Skeletal muscle satellite cell (primary cell): ENCODE measurements at regions not wholly inside any gene's neighbourhood (a gene's known extent, or its start where the extent isn't known, plus 50 kb on each side); places are given as distances from the start of the nearest gene placed in this dataset.

Experiments
- H3K27me3 ChIP-seq: 2 replicates; pipeline ENCODE4 v1.7.0; 2013; ENCODE audit warnings: low read length; ENCODE audit not compliant: control insufficient read depth, insufficient read depth
- H3K36me3 ChIP-seq: 2 replicates; pipeline ENCODE4 v1.7.0; 2013; ENCODE audit warnings: mild to moderate bottlenecking, control low read depth, low read length; ENCODE audit not compliant: insufficient read depth
- H3K4me1 ChIP-seq: 2 replicates; pipeline ENCODE4 v1.7.0; 2013; ENCODE audit warnings: low read length; ENCODE audit not compliant: control insufficient read depth, insufficient read depth
- H3K4me2 ChIP-seq: 2 replicates; pipeline ENCODE4 v1.7.0; 2013; ENCODE audit warnings: mild to moderate bottlenecking, low read length
- H3K4me3 ChIP-seq: 2 replicates; pipeline ENCODE4 v1.7.0; 2013; ENCODE audit warnings: low read length
- H3K9ac ChIP-seq: 2 replicates; pipeline ENCODE4 v1.7.0; 2013; ENCODE audit warnings: mild to moderate bottlenecking, low read depth, low read length, moderate library complexity
- H3K9me3 ChIP-seq: replicated peaks from 2 replicates; pipeline ENCODE4 v1.7.0; 2013; ENCODE audit warnings: mild to moderate bottlenecking, control low read depth, low read length

GRCh38 chr2:129152514-129152913 is 827.0 kb upstream of the RAB6C start:
- Histone ChIP-seq H3K36me3 (no peaks in the 10 kb centered on the region), H3K4me2 (no peak overlapping the region), H3K27me3 (no peaks in the 10 kb centered on the region), H3K9me3 (peaks cover 8% of the 10 kb centered on the region), H3K4me1 (no peaks in the 10 kb centered on the region), H3K4me3 (no peak overlapping the region), H3K9ac (no peak overlapping the region)

- Histone ChIP-seq H3K4me2 (no peak overlapping the region), H3K4me3 (no peak overlapping the region), H3K4me1 (no peaks in the 10 kb centered on the region), H3K36me3 (no peaks in the 10 kb centered on the region), H3K9ac (no peak overlapping the region), H3K9me3 (peaks cover 21% of the 10 kb centered on the region), H3K27me3 (no peaks in the 10 kb centered on the region)
Measured at GRCh38 chr2:129160879-129161278, 818.6 kb upstream of the RAB6C start.

- Histone ChIP-seq H3K4me2 (no peak overlapping the region), H3K27me3 (no peaks in the 10 kb centered on the region)
Measured at GRCh38 chr2:129164220-129164949, 815.1 kb upstream of the RAB6C start.

GRCh38 chr2:129165006-129165405 is 814.5 kb upstream of the RAB6C start:
- Histone ChIP-seq H3K9ac (no peak overlapping the region), H3K4me1 (no peaks in the 10 kb centered on the region), H3K27me3 (no peaks in the 10 kb centered on the region), H3K9me3 (peaks cover 21% of the 10 kb centered on the region), H3K36me3 (no peaks in the 10 kb centered on the region), H3K4me2 (no peak overlapping the region), H3K4me3 (no peak overlapping the region)

More at GRCh38 chr2:129164220-129164949, 815.1 kb upstream of the RAB6C start:
- H3K4me1 ChIP-seq, result no peaks in the 10 kb centered on the region
- no peaks in the 10 kb centered on the region for H3K36me3 ChIP-seq
- no peak overlapping the region for H3K9ac ChIP-seq
- H3K4me3 ChIP-seq, result no peak overlapping the region
- peaks cover 21% of the 10 kb centered on the region for H3K9me3 ChIP-seq

GRCh38 chr2:129167456-129167855 is 812.0 kb upstream of the RAB6C start:
- H3K9me3 ChIP-seq, result peaks cover 7% of the 10 kb centered on the region
- no peaks in the 10 kb centered on the region for H3K27me3 ChIP-seq
- no peak overlapping the region for H3K9ac ChIP-seq
- no peaks in the 10 kb centered on the region for H3K4me1 ChIP-seq
- H3K4me2 ChIP-seq, result no peak overlapping the region
- no peak overlapping the region for H3K4me3 ChIP-seq
- H3K36me3 ChIP-seq, result no peaks in the 10 kb centered on the region

GRCh38 chr2:129170570-129170969 is 808.9 kb upstream of the RAB6C start:
- Histone ChIP-seq H3K9ac (no peak overlapping the region), H3K9me3 (no peaks in the 10 kb centered on the region), H3K36me3 (no peaks in the 10 kb centered on the region), H3K4me2 (no peak overlapping the region), H3K27me3 (no peaks in the 10 kb centered on the region), H3K4me3 (no peak overlapping the region), H3K4me1 (no peaks in the 10 kb centered on the region)

- Histone ChIP-seq H3K4me2 (no peak overlapping the region), H3K4me1 (no peaks in the 10 kb centered on the region), H3K9me3 (no peaks in the 10 kb centered on the region), H3K9ac (no peak overlapping the region), H3K36me3 (no peaks in the 10 kb centered on the region), H3K4me3 (no peak overlapping the region), H3K27me3 (no peaks in the 10 kb centered on the region)
Measured at GRCh38 chr2:129174143-129174542, 805.3 kb upstream of the RAB6C start.

- Histone ChIP-seq H3K27me3 (no peaks in the 10 kb centered on the region), H3K9ac (no peak overlapping the region), H3K9me3 (no peaks in the 10 kb centered on the region), H3K4me1 (no peaks in the 10 kb centered on the region), H3K4me2 (no peak overlapping the region), H3K4me3 (no peak overlapping the region), H3K36me3 (no peaks in the 10 kb centered on the region)
Measured at GRCh38 chr2:129175051-129175450, 804.4 kb upstream of the RAB6C start.

GRCh38 chr2:129176375-129176774 is 803.1 kb upstream of the RAB6C start:
- Histone ChIP-seq H3K9ac (no peak overlapping the region), H3K36me3 (no peaks in the 10 kb centered on the region), H3K4me3 (no peak overlapping the region), H3K9me3 (no peaks in the 10 kb centered on the region), H3K27me3 (no peaks in the 10 kb centered on the region), H3K4me1 (no peaks in the 10 kb centered on the region), H3K4me2 (no peak overlapping the region)

- Histone ChIP-seq H3K36me3 (no peaks in the 10 kb centered on the region), H3K9me3 (no peaks in the 10 kb centered on the region), H3K9ac (no peak overlapping the region), H3K4me2 (no peak overlapping the region), H3K27me3 (no peaks in the 10 kb centered on the region), H3K4me3 (no peak overlapping the region), H3K4me1 (no peaks in the 10 kb centered on the region)
Measured at GRCh38 chr2:129178356-129178755, 801.1 kb upstream of the RAB6C start.

- H3K36me3 ChIP-seq, result no peaks in the 10 kb centered on the region
- no peaks in the 10 kb centered on the region for H3K27me3 ChIP-seq
- no peaks in the 10 kb centered on the region for H3K9me3 ChIP-seq
Measured at GRCh38 chr2:129179199-129179598, 800.3 kb upstream of the RAB6C start.

GRCh38 chr2:129180124-129180716 is 799.2 kb upstream of the RAB6C start:
- H3K9me3 ChIP-seq, result no peaks in the 10 kb centered on the region

More at GRCh38 chr2:129179199-129179598, 800.3 kb upstream of the RAB6C start:
- Histone ChIP-seq H3K4me2 (no peak overlapping the region), H3K9ac (no peak overlapping the region), H3K4me1 (no peaks in the 10 kb centered on the region), H3K4me3 (no peak overlapping the region)

More at GRCh38 chr2:129180124-129180716, 799.2 kb upstream of the RAB6C start:
- Histone ChIP-seq H3K36me3 (no peaks in the 10 kb centered on the region), H3K9ac (no peak overlapping the region), H3K4me2 (no peak overlapping the region), H3K4me3 (no peak overlapping the region), H3K27me3 (no peaks in the 10 kb centered on the region), H3K4me1 (no peaks in the 10 kb centered on the region)
